Activated T-helper 1 cell treated with anti-CD3 and anti-CD28 coated beads, Interleukin-12 subunit alpha, Interleukin-12 subunit beta, Interleukin-2, Interleukin-4 antibody, amounts not matched to agents 30 ng/mL and 10 ng/mL and 1 ng/mL, durations not matched to agents 14 hours and 24 hours and 36 hours (primary cell): ENCODE measurements at regions not wholly inside any gene's neighbourhood (a gene's known extent, or its start where the extent isn't known, plus 50 kb on each side); places are given as distances from the start of the nearest gene placed in this dataset.
"Not testable (repeated sequence)": the region's sequence is repeated elsewhere in the genome, so short reads cannot be mapped to it uniquely, and the experiment has no call there.

ENCODE experiments used
- DNase-seq: peaks from one replicate; pipeline ENCODE4 v3.0.0; 2021; ENCODE audit warnings: low spot score
- H3K27ac Mint-ChIP-seq: one replicate; pipeline ENCODE4 v1.8.0; 2021; ENCODE audit warnings: mild to moderate bottlenecking, mixed read lengths
- H3K27me3 Mint-ChIP-seq: one replicate; pipeline ENCODE4 v1.8.0; 2022; ENCODE audit warnings: mild to moderate bottlenecking, moderate library complexity, mixed read lengths; ENCODE audit not compliant: insufficient read depth
- H3K36me3 Mint-ChIP-seq: one replicate; pipeline ENCODE4 v1.8.0; 2021; ENCODE audit warnings: low read depth, mixed read lengths
- H3K4me1 Mint-ChIP-seq: one replicate; pipeline ENCODE4 v1.8.0; 2021; ENCODE audit warnings: low read depth, mixed read lengths
- H3K4me3 Mint-ChIP-seq: one replicate; pipeline ENCODE4 v1.8.0; 2021; ENCODE audit warnings: mild to moderate bottlenecking, moderate library complexity, mixed read lengths
- H3K9me3 Mint-ChIP-seq: one replicate; pipeline ENCODE4 v1.8.0; 2021; ENCODE audit warnings: mixed read lengths
- intact Hi-C: fragments of 100-400 bp; cut with micrococcal nuclease; formaldehyde crosslinking; loops from one replicate; pipeline ENCODE4 v1.15.1; 2024

- no peak for DNase-seq
- H3K4me3 Mint-ChIP-seq: no peak overlapping the region
- intact Hi-C loops: loop anchor here (10.0 kb wide), 1 partner anchor 265 kb away; no protein-coding TSS in a partner anchor
- no peak overlapping the region for H3K27ac Mint-ChIP-seq
- no peaks in the 10 kb centered on the region for H3K36me3 Mint-ChIP-seq
- no peaks in the 10 kb centered on the region for H3K9me3 Mint-ChIP-seq
- H3K4me1 Mint-ChIP-seq: no peaks in the 10 kb centered on the region
- H3K27me3 Mint-ChIP-seq: peaks cover 8% of the 10 kb centered on the region
Measured at GRCh38 chr1:18569811-18570545, 60.7 kb upstream of the PAX7 start.

- Mint-ChIP-seq H3K27me3 (peaks cover 3% of the 10 kb centered on the region), H3K9me3 (no peaks in the 10 kb centered on the region), H3K4me1 (no peaks in the 10 kb centered on the region), H3K27ac (no peak overlapping the region), H3K36me3 (no peaks in the 10 kb centered on the region), H3K4me3 (no peak overlapping the region)
- DNase-seq: no peak
- intact Hi-C loops: loop anchor here (10.0 kb wide), 1 partner anchor 266 kb away; no protein-coding TSS in a partner anchor
Measured at GRCh38 chr1:18571275-18571674, 59.4 kb upstream of the PAX7 start.

- H3K9me3 Mint-ChIP-seq: no peaks in the 10 kb centered on the region
- H3K27ac Mint-ChIP-seq: no peak overlapping the region
- DNase-seq: no peak
- H3K4me1 Mint-ChIP-seq: no peaks in the 10 kb centered on the region
- intact Hi-C loops: loop anchor here (10.0 kb wide), 1 partner anchor 267 kb away; no protein-coding TSS in a partner anchor
- no peaks in the 10 kb centered on the region for H3K27me3 Mint-ChIP-seq
- no peak overlapping the region for H3K4me3 Mint-ChIP-seq
- no peaks in the 10 kb centered on the region for H3K36me3 Mint-ChIP-seq
Measured at GRCh38 chr1:18572022-18572880, 58.4 kb upstream of the PAX7 start.

GRCh38 chr1:18573170-18573569, 57.5 kb upstream of the PAX7 start:
- H3K9me3 Mint-ChIP-seq: no peaks in the 10 kb centered on the region
- no peak for DNase-seq
- H3K4me3 Mint-ChIP-seq: no peak overlapping the region
- H3K4me1 Mint-ChIP-seq: no peaks in the 10 kb centered on the region
- intact Hi-C loops: loop anchor here (10.0 kb wide), 1 partner anchor 268 kb away; no protein-coding TSS in a partner anchor
- no peaks in the 10 kb centered on the region for H3K36me3 Mint-ChIP-seq
- H3K27ac Mint-ChIP-seq: no peak overlapping the region
- H3K27me3 Mint-ChIP-seq: no peaks in the 10 kb centered on the region

- no peak for DNase-seq
- Mint-ChIP-seq H3K4me1 (no peaks in the 10 kb centered on the region), H3K4me3 (no peak overlapping the region), H3K27ac (no peak overlapping the region), H3K36me3 (no peaks in the 10 kb centered on the region), H3K9me3 (no peaks in the 10 kb centered on the region), H3K27me3 (no peaks in the 10 kb centered on the region)
- intact Hi-C loops: loop anchor here (10.0 kb wide), 1 partner anchor 270 kb away; no protein-coding TSS in a partner anchor
Measured at GRCh38 chr1:18574754-18575153, 55.9 kb upstream of the PAX7 start.

- Mint-ChIP-seq H3K36me3 (no peaks in the 10 kb centered on the region), H3K27ac (no peak overlapping the region), H3K4me1 (no peaks in the 10 kb centered on the region), H3K4me3 (no peak overlapping the region), H3K27me3 (no peaks in the 10 kb centered on the region), H3K9me3 (no peaks in the 10 kb centered on the region)
- intact Hi-C loops: loop anchor here (10.0 kb wide), 1 partner anchor 271 kb away; no protein-coding TSS in a partner anchor
- DNase-seq: no peak
Measured at GRCh38 chr1:18575620-18576019, 55.0 kb upstream of the PAX7 start.

GRCh38 chr1:18578271-18578670, 52.4 kb upstream of the PAX7 start:
- DNase-seq: no peak
- H3K9me3 Mint-ChIP-seq: no peaks in the 10 kb centered on the region
- H3K4me1 Mint-ChIP-seq: no peaks in the 10 kb centered on the region
- H3K27ac Mint-ChIP-seq: no peak overlapping the region
- intact Hi-C loops: loop anchor here (10.0 kb wide), 1 partner anchor 273 kb away; no protein-coding TSS in a partner anchor
- H3K27me3 Mint-ChIP-seq: peaks cover 1% of the 10 kb centered on the region
- no peak overlapping the region for H3K4me3 Mint-ChIP-seq
- no peaks in the 10 kb centered on the region for H3K36me3 Mint-ChIP-seq

- H3K4me3 Mint-ChIP-seq, H3K36me3 Mint-ChIP-seq, H3K27me3 Mint-ChIP-seq, H3K27ac Mint-ChIP-seq, H3K4me1 Mint-ChIP-seq, DNase-seq, H3K9me3 Mint-ChIP-seq: not testable (repeated sequence)
- intact Hi-C loops: loop anchor here (10.0 kb wide), 1 partner anchor 274 kb away; no protein-coding TSS in a partner anchor
Measured at GRCh38 chr1:18579267-18579666, 51.4 kb upstream of the PAX7 start.

GRCh38 chr1:18580047-18580446, 50.6 kb upstream of the PAX7 start:
- Mint-ChIP-seq H3K9me3 (no peaks in the 10 kb centered on the region), H3K4me1 (no peaks in the 10 kb centered on the region), H3K27ac (no peak overlapping the region), H3K4me3 (no peak overlapping the region), H3K27me3 (peaks cover 1% of the 10 kb centered on the region), H3K36me3 (no peaks in the 10 kb centered on the region)
- intact Hi-C loops: loop anchor here (5.0 kb wide), 1 partner anchor 918 kb away; no protein-coding TSS in a partner anchor
- DNase-seq: no peak

- no peak for DNase-seq
- Mint-ChIP-seq H3K4me3 (no peak overlapping the region), H3K9me3 (no peaks in the 10 kb centered on the region), H3K27ac (no peak overlapping the region), H3K4me1 (no peaks in the 10 kb centered on the region), H3K36me3 (no peaks in the 10 kb centered on the region), H3K27me3 (peaks cover 1% of the 10 kb centered on the region)
- intact Hi-C loops: loop anchor here (5.0 kb wide), 1 partner anchor 919 kb away; no protein-coding TSS in a partner anchor
Measured at GRCh38 chr1:18580691-18581419, 49.8 kb upstream of the PAX7 start.
